ENCODE measurements at regions not wholly inside any gene's neighbourhood (a gene's known extent, or its start where the extent isn't known, plus 50 kb on each side); places are given as distances from the start of the nearest gene placed in this dataset.

GRCh38 chr18:47574966-47575365 lies 323.5 kb upstream of the SKOR2 start:
- intact Hi-C loops (cut with DNase I): no loop called here
- Histone ChIP-seq H3K4me3 (no peak overlapping the region), H3K4me1 (no peaks in the 10 kb centered on the region), H3K9me3 (no peaks in the 10 kb centered on the region), H3K27ac (no peak overlapping the region), H3K36me3 (no peaks in the 10 kb centered on the region), H3K27me3 (no peaks in the 10 kb centered on the region)
- no peak for TF ChIP-seq POLR2A (IDR thresholded peaks at IDR 0.05)
- no peak for TF ChIP-seq CTCF (IDR thresholded peaks at IDR 0.05)
- no peak for TF ChIP-seq POLR2AphosphoS5 (IDR thresholded peaks at IDR 0.05; ENCODE audit: insufficient read depth in 1 of 2, low read depth in 1 of 2)
- DNase-seq (ENCODE audit: extremely low spot score in 2 of 2): no peak

GRCh38 chr18:47571957-47572356 lies 320.5 kb upstream of the SKOR2 start:
- TF ChIP-seq CTCF (IDR thresholded peaks at IDR 0.05) (no peak), POLR2A (IDR thresholded peaks at IDR 0.05) (no peak), POLR2AphosphoS5 (IDR thresholded peaks at IDR 0.05; ENCODE audit: insufficient read depth in 1 of 2, low read depth in 1 of 2) (no peak)
- no peak for DNase-seq (ENCODE audit: extremely low spot score in 2 of 2)
- no peak overlapping the region for H3K4me3 ChIP-seq
- no peaks in the 10 kb centered on the region for H3K27me3 ChIP-seq
- H3K36me3 ChIP-seq: no peaks in the 10 kb centered on the region
- H3K4me1 ChIP-seq: no peaks in the 10 kb centered on the region
- no peaks in the 10 kb centered on the region for H3K9me3 ChIP-seq
- H3K27ac ChIP-seq: no peak overlapping the region
- intact Hi-C loops (cut with DNase I): no loop called here

- TF ChIP-seq POLR2A (IDR thresholded peaks at IDR 0.05) (no peak), CTCF (IDR thresholded peaks at IDR 0.05) (no peak), POLR2AphosphoS5 (IDR thresholded peaks at IDR 0.05; ENCODE audit: insufficient read depth in 1 of 2, low read depth in 1 of 2) (no peak)
- intact Hi-C loops (cut with DNase I): no loop called here
- Histone ChIP-seq H3K27me3 (no peaks in the 10 kb centered on the region), H3K36me3 (no peaks in the 10 kb centered on the region), H3K27ac (no peak overlapping the region), H3K9me3 (no peaks in the 10 kb centered on the region), H3K4me1 (no peaks in the 10 kb centered on the region), H3K4me3 (no peak overlapping the region)
- DNase-seq (ENCODE audit: extremely low spot score in 2 of 2): no peak
Measured at GRCh38 chr18:47566809-47567208, 315.3 kb upstream of the SKOR2 start.

GRCh38 chr18:47560723-47561715 lies 309.6 kb upstream of the SKOR2 start:
- no peaks in the 10 kb centered on the region for H3K27me3 ChIP-seq
- no peaks in the 10 kb centered on the region for H3K4me1 ChIP-seq
- no peaks in the 10 kb centered on the region for H3K36me3 ChIP-seq
- no peak overlapping the region for H3K4me3 ChIP-seq
- no peak for TF ChIP-seq CTCF (IDR thresholded peaks at IDR 0.05)
- TF ChIP-seq POLR2A (IDR thresholded peaks at IDR 0.05): no peak
- no peak for TF ChIP-seq POLR2AphosphoS5 (IDR thresholded peaks at IDR 0.05; ENCODE audit: insufficient read depth in 1 of 2, low read depth in 1 of 2)
- no peak for DNase-seq (ENCODE audit: extremely low spot score in 2 of 2)
- no peak overlapping the region for H3K27ac ChIP-seq
- intact Hi-C loops (cut with DNase I): no loop called here
- no peaks in the 10 kb centered on the region for H3K9me3 ChIP-seq

All from vagina (tissue), 2 donors.